GM12878 (cell line): ENCODE measurements at regions not wholly inside any gene's neighbourhood (a gene's known extent, or its start where the extent isn't known, plus 50 kb on each side); places are given as distances from the start of the nearest gene placed in this dataset.

Source experiments
- ATAC-seq: fragments of 200-7000 bp; cut with Tn5 transposase; 3 replicates; pipeline ENCODE4 v1.9.1; 2020; ENCODE audit warnings: mild to moderate bottlenecking, moderate library complexity
- BruUV-seq: library from RNA; stranded (reverse); fragments of 400-500 nt; replicated peaks from 2 replicates; lab custom pipeline; 2021; lab: Mats Ljungman, UMichigan
- CTCF ChIA-PET: fragments of 300-600 bp; sonication (Branson Sonifier 250); formaldehyde crosslinking; extraction: SDS; loops from one replicate; lab custom pipeline; 2021; ENCODE audit warnings: inconsistent platforms; lab: Yijun Ruan, JAX
- POLR2A ChIA-PET: fragments of 350-600 bp; formaldehyde crosslinking; extraction: SDS; loops from one replicate; lab custom pipeline; 2021; ENCODE audit warnings: inconsistent platforms; lab: Charles Lee
- RAD21 ChIA-PET: fragments of 300-600 bp; sonication (Branson Sonifier 250); formaldehyde crosslinking; loops from one replicate; lab custom pipeline; 2023; ENCODE audit warnings: antibody characterized with exemption; ENCODE audit not compliant: unreplicated experiment; lab: Charles Lee
- SMC1A ChIA-PET: fragments of 300-600 bp; sonication (Branson Sonifier 250); formaldehyde crosslinking; loops from one replicate; lab custom pipeline; 2023; ENCODE audit not compliant: unreplicated experiment, uncharacterized antibody; lab: Charles Lee
- DNase-seq: peaks from one replicate; pipeline ENCODE4 v3.0.0-alpha.2; 2011; ENCODE audit warnings: low read depth, low spot score
- FAIRE-seq: peaks from 3 replicates; lab custom pipeline; 2011; peaks lifted over from hg19 to GRCh38; lab: Jason Lieb, UNC
- H2AFZ ChIP-seq: 2 replicates; pipeline ENCODE4 v1.6.0; 2011; ENCODE audit warnings: low read depth, low read length, control low read depth; ENCODE audit not compliant: control insufficient read depth
- H3K27ac ChIP-seq: 2 replicates; pipeline ENCODE4 v1.5.1; 2011; ENCODE audit warnings: control low read depth; ENCODE audit not compliant: control insufficient read depth, insufficient read depth
- H3K27me3 ChIP-seq, 2 experiments: replicated peaks in 1 of 2; 2 replicates each; pipeline versions ENCODE4 v1.6.0 to v1.6.1; 2011; ENCODE audit warnings: low read length in 1 of 2; ENCODE audit not compliant: control insufficient read depth in 2 of 2, insufficient read depth in 2 of 2
- H3K36me3 ChIP-seq, 2 experiments: 2 replicates each; pipeline ENCODE4 v1.5.1; 2011; ENCODE audit warnings: low read length in 1 of 2; ENCODE audit not compliant: control insufficient read depth in 2 of 2, insufficient read depth in 2 of 2
- H3K4me1 ChIP-seq: 2 replicates; pipeline ENCODE4 v1.6.1; 2011; ENCODE audit warnings: mild to moderate bottlenecking, low read length, moderate library complexity, mixed read lengths; ENCODE audit not compliant: control insufficient read depth, insufficient read depth
- H3K4me2 ChIP-seq: 2 replicates; pipeline ENCODE4 v1.6.0; 2011; ENCODE audit warnings: control low read depth; ENCODE audit not compliant: control insufficient read depth, insufficient read depth
- H3K4me3 ChIP-seq: fragments of 200-600 bp; sonication (generic); 2 replicates; pipeline ENCODE4 v1.5.1; 2016
- H3K79me2 ChIP-seq: 2 replicates; pipeline ENCODE4 v1.6.0; 2011; ENCODE audit warnings: low read length; ENCODE audit not compliant: control insufficient read depth, insufficient read depth
- H3K9ac ChIP-seq: 2 replicates; pipeline ENCODE4 v1.8.0; 2011; ENCODE audit warnings: low read length, control low read depth, mixed read lengths; ENCODE audit not compliant: control insufficient read depth, insufficient read depth
- H3K9me3 ChIP-seq: replicated peaks from 3 replicates; pipeline ENCODE4 v1.5.1; 2011; ENCODE audit warnings: mild to moderate bottlenecking, low read length; ENCODE audit not compliant: control insufficient read depth, insufficient read depth
- H4K20me1 ChIP-seq: 2 replicates; pipeline ENCODE4 v1.6.0; 2011; ENCODE audit not compliant: control insufficient read depth, insufficient read depth
- BRCA1 ChIP-seq: IDR thresholded peaks from 2 replicates; pipeline ENCODE4 v1.6.1; 2011; ENCODE audit warnings: low read depth, low read length, improper control_type of control experiment
- EGR1 ChIP-seq, 2 experiments: IDR thresholded peaks; 1 replicate in 1 of 2; 2 replicates in 1 of 2; pipeline ENCODE4 v1.6.1; 2011 to 2012; ENCODE audit warnings: low read depth in 2 of 2, low read length in 2 of 2, borderline replicate concordance in 1 of 2, mild to moderate bottlenecking in 1 of 2, moderate library complexity in 1 of 2
- HDAC2 ChIP-seq: fragments of 200-600 bp; sonication (generic); IDR thresholded peaks from 2 replicates; pipeline ENCODE4 v1.6.1; 2017
- IKZF2 ChIP-seq, 2 experiments: fragments of 450-650 bp; IDR thresholded peaks; 2 replicates each; pipeline ENCODE4 v1.6.1; 2017; ENCODE audit warnings: mild to moderate bottlenecking in 2 of 2, moderate library complexity in 2 of 2
- MYB ChIP-seq: fragments of 150-350 bp; IDR thresholded peaks from 2 replicates; pipeline ENCODE4 v1.6.1; 2014; ENCODE audit warnings: mild to moderate bottlenecking, low read depth, low read length, borderline replicate concordance
- POLR2AphosphoS5 ChIP-seq: IDR thresholded peaks from 2 replicates; pipeline ENCODE4 v1.6.1; 2011; ENCODE audit warnings: mild to moderate bottlenecking, low read length, inconsistent platforms
- RCOR1 ChIP-seq: conservative IDR thresholded peaks from 2 replicates; pipeline ENCODE4 v1.6.1; 2012; ENCODE audit warnings: low read depth, low read length, improper control_type of control experiment
- SPI1 ChIP-seq: IDR thresholded peaks from 2 replicates; pipeline ENCODE4 v1.6.1; 2011; ENCODE audit warnings: low read depth, mild to moderate bottlenecking, low read length, moderate library complexity, borderline replicate concordance; ENCODE audit not compliant: insufficient read depth
- TAF1 ChIP-seq: IDR thresholded peaks from 2 replicates; pipeline ENCODE4 v1.6.1; 2011; ENCODE audit warnings: mild to moderate bottlenecking, low read depth, low read length, borderline replicate concordance
- ZNF274 ChIP-seq: IDR thresholded peaks from one replicate; pipeline ENCODE4 v1.8.0; 2011; ENCODE audit not compliant: insufficient read length, insufficient read depth
- WGBS: methylation state at CpG from one replicate; pipeline ENCODE4 v1.1.6; 2016; ENCODE audit warnings: low lambda C conversion rate; ENCODE audit not compliant: insufficient replicate concordance, insufficient coverage; ENCODE audit errors: missing lambda C conversion rate; 5-methylcytosine and 5-hydroxymethylcytosine counted together
- in situ Hi-C: fragments of 300-500 bp; cut with MboI; formaldehyde crosslinking; loops from 9 replicates; pipeline ENCODE4 v1.14.3; 2018; ENCODE audit warnings: mixed read lengths
- intact Hi-C: fragments of 100-400 bp; cut with micrococcal nuclease; formaldehyde crosslinking; loops from one replicate; pipeline ENCODE4 v1.14.2; 2022; ENCODE audit not compliant: unreplicated experiment
- TF ChIP-seq, protein P1 (sequence below): IDR thresholded peaks from 2 replicates; pipeline ENCODE4 v1.6.1; 2011; ENCODE audit warnings: low read depth, low read length, improper control_type of control experiment, borderline replicate concordance
- TF ChIP-seq, protein P2 (sequence below): fragments of 450-650 bp; IDR thresholded peaks from 2 replicates; pipeline ENCODE4 v1.6.1; 2017; ENCODE audit warnings: low read depth, mild to moderate bottlenecking, moderate library complexity

DNA sequence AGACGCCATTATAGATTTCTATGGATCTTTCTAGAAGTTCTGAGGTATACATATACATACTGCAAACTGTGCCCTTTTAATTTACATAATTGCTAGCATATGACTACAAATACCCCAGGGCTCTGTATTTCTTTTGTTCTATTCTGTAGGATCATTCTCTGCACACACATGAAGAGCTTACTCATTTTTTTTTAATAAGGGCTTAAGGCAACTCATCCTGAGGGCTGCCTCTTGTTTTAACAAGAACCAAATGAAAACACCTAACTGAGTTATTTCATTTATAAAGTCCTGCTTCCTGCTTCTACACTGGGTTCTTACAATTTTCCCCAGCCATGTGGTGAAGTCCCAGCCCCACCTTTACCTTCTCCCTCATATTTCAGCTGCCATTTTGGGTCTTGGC is 390.5 kb downstream of the IRS1 start (continued):
- TF ChIP-seq, protein P1, sequence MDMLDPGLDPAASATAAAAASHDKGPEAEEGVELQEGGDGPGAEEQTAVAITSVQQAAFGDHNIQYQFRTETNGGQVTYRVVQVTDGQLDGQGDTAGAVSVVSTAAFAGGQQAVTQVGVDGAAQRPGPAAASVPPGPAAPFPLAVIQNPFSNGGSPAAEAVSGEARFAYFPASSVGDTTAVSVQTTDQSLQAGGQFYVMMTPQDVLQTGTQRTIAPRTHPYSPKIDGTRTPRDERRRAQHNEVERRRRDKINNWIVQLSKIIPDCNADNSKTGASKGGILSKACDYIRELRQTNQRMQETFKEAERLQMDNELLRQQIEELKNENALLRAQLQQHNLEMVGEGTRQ = no peak
- TF ChIP-seq POLR2AphosphoS5 (no peak), SPI1 (no peak), MYB (no peak)

DNA sequence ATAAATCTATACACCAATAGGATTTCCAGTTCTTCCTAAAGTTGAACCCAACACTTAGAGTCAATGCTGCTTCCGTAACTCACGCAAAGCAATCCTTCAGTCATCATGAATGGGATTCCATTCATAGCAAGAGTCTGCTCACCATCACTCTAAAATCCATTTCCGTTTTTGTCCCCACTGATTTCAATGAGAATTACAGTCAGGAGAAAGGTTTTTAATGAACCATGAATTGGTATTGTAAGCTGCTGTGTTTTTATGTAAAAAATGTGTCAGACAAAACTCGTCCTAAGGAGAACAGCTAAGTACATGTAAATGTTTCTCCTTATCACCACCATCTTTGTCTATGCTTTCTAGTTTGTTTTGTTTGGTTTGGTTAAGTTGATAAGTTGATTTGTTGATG is 391.5 kb downstream of the IRS1 start:
- Histone ChIP-seq H4K20me1 (no peaks in the 10 kb centered on the region), H2AFZ (no peak overlapping the region), H3K4me2 (no peak overlapping the region), H3K79me2 (no peaks in the 10 kb centered on the region), H3K4me3 (no peak overlapping the region), H3K27ac (no peak overlapping the region), H3K4me1 (no peaks in the 10 kb centered on the region), H3K27me3 (no peaks in the 10 kb centered on the region), H3K36me3 (no peaks in the 10 kb centered on the region), H3K9me3 (no peaks in the 10 kb centered on the region), H3K9ac (no peak overlapping the region)
- SMC1A ChIA-PET = no interaction called here
- CTCF ChIA-PET = no interaction called here
- no peak for TF ChIP-seq TAF1
- no peak for TF ChIP-seq HDAC2
- TF ChIP-seq IKZF2 (IDR thresholded peaks at IDR 0.05) = no peak
- no peak for TF ChIP-seq ZNF274
- TF ChIP-seq, protein P2, sequence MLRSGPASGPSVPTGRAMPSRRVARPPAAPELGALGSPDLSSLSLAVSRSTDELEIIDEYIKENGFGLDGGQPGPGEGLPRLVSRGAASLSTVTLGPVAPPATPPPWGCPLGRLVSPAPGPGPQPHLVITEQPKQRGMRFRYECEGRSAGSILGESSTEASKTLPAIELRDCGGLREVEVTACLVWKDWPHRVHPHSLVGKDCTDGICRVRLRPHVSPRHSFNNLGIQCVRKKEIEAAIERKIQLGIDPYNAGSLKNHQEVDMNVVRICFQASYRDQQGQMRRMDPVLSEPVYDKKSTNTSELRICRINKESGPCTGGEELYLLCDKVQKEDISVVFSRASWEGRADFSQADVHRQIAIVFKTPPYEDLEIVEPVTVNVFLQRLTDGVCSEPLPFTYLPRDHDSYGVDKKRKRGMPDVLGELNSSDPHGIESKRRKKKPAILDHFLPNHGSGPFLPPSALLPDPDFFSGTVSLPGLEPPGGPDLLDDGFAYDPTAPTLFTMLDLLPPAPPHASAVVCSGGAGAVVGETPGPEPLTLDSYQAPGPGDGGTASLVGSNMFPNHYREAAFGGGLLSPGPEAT = no peak
- no peak for TF ChIP-seq RCOR1
- TF ChIP-seq EGR1 (IDR thresholded peaks at IDR 0.05; ENCODE audit: borderline replicate concordance in 1 of 2, low read depth in 2 of 2, low read length in 2 of 2) = no peak
- TF ChIP-seq BRCA1 = no peak
- FAIRE-seq = no peak
- RAD21 ChIA-PET = no interaction called here
- POLR2A ChIA-PET = no interaction called here
- no peak for ATAC-seq
- no peak for DNase-seq
- WGBS = 50% methylated on average over 4 of the region's 4 CpGs
- intact Hi-C loops (no loop called here), in situ Hi-C loops (no loop called here)
- BruUV-seq = no TSS peak
